ENCODE measurements at regions not wholly inside any gene's neighbourhood (a gene's known extent, or its start where the extent isn't known, plus 50 kb on each side); places are given as distances from the start of the nearest gene placed in this dataset.

DNA sequence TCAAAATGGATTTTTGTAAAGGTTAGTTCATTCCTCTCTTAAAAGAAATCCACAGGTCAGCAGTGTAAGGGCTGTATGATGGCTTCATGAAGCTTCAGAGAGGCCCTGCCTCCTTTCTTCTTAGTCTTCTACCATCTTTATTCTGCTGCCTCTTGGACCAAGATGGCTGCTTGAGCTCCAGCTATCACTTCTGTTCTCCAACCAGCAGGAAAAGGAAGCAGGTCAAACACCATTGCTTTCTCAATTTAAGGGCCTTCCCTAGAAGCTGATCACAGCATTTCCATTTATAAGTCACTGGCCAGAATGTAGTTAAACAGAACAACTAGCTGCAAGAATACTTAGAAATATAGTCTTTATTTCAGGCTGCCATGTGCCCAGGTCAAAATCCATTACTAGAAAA lies 336.8 kb upstream of the KLF3 start:
- TF ChIP-seq, protein P1, sequence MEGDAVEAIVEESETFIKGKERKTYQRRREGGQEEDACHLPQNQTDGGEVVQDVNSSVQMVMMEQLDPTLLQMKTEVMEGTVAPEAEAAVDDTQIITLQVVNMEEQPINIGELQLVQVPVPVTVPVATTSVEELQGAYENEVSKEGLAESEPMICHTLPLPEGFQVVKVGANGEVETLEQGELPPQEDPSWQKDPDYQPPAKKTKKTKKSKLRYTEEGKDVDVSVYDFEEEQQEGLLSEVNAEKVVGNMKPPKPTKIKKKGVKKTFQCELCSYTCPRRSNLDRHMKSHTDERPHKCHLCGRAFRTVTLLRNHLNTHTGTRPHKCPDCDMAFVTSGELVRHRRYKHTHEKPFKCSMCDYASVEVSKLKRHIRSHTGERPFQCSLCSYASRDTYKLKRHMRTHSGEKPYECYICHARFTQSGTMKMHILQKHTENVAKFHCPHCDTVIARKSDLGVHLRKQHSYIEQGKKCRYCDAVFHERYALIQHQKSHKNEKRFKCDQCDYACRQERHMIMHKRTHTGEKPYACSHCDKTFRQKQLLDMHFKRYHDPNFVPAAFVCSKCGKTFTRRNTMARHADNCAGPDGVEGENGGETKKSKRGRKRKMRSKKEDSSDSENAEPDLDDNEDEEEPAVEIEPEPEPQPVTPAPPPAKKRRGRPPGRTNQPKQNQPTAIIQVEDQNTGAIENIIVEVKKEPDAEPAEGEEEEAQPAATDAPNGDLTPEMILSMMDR (IDR thresholded peaks at IDR 0.05) = no peak
- TF ChIP-seq, protein P2, sequence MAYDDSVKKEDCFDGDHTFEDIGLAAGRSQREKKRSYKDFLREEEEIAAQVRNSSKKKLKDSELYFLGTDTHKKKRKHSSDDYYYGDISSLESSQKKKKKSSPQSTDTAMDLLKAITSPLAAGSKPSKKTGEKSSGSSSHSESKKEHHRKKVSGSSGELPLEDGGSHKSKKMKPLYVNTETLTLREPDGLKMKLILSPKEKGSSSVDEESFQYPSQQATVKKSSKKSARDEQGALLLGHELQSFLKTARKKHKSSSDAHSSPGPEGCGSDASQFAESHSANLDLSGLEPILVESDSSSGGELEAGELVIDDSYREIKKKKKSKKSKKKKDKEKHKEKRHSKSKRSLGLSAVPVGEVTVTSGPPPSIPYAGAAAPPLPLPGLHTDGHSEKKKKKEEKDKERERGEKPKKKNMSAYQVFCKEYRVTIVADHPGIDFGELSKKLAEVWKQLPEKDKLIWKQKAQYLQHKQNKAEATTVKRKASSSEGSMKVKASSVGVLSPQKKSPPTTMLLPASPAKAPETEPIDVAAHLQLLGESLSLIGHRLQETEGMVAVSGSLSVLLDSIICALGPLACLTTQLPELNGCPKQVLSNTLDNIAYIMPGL (CRISPR knock-in tag; IDR thresholded peaks at IDR 0.05) = no peak
- TF ChIP-seq, protein P3, sequence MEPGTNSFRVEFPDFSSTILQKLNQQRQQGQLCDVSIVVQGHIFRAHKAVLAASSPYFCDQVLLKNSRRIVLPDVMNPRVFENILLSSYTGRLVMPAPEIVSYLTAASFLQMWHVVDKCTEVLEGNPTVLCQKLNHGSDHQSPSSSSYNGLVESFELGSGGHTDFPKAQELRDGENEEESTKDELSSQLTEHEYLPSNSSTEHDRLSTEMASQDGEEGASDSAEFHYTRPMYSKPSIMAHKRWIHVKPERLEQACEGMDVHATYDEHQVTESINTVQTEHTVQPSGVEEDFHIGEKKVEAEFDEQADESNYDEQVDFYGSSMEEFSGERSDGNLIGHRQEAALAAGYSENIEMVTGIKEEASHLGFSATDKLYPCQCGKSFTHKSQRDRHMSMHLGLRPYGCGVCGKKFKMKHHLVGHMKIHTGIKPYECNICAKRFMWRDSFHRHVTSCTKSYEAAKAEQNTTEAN (CRISPR knock-in tag; IDR thresholded peaks at IDR 0.05) = no peak
- no peak for TF ChIP-seq IRF2 (CRISPR knock-in tag; IDR thresholded peaks at IDR 0.05; ENCODE audit: borderline replicate concordance, low read depth)
- TF ChIP-seq, protein P4, sequence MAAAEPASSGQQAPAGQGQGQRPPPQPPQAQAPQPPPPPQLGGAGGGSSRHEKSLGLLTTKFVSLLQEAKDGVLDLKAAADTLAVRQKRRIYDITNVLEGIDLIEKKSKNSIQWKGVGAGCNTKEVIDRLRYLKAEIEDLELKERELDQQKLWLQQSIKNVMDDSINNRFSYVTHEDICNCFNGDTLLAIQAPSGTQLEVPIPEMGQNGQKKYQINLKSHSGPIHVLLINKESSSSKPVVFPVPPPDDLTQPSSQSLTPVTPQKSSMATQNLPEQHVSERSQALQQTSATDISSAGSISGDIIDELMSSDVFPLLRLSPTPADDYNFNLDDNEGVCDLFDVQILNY (CRISPR knock-in tag; IDR thresholded peaks at IDR 0.05) = no peak
